ENCODE measurements at regions not wholly inside any gene's neighbourhood (a gene's known extent, or its start where the extent isn't known, plus 50 kb on each side); places are given as distances from the start of the nearest gene placed in this dataset.

- no peak overlapping the region for H3K4me3 ChIP-seq (ENCODE audit: low read length)
- H3K27me3 ChIP-seq (ENCODE audit: control insufficient read depth, insufficient read depth, low read length, poor library complexity, severe bottlenecking), result no peaks in the 10 kb centered on the region
- no peaks in the 10 kb centered on the region for H3K4me1 ChIP-seq (ENCODE audit: control insufficient read depth, insufficient read depth, low read length)
- H3K9me3 Mint-ChIP-seq, result no peaks in the 10 kb centered on the region
- no peak overlapping the region for H3K4me3 Mint-ChIP-seq
- peaks cover 8% of the 10 kb centered on the region for H3K4me1 Mint-ChIP-seq
- H3K27ac ChIP-seq (ENCODE audit: low read depth, low read length), result no peak overlapping the region
- no peak overlapping the region for H3K9ac ChIP-seq (ENCODE audit: extremely low read depth, low read length, poor library complexity, severe bottlenecking)
- DNase-seq, result no peak
- H3K27me3 Mint-ChIP-seq (ENCODE audit: insufficient read depth), result no peaks in the 10 kb centered on the region
- no peaks in the 10 kb centered on the region for H3K9me3 ChIP-seq (ENCODE audit: control insufficient read depth, low read length)
- TF ChIP-seq CTCF (conservative IDR thresholded peaks at IDR 0.05), result no peak
- no peak overlapping the region for H3K27ac Mint-ChIP-seq
- no peaks in the 10 kb centered on the region for H3K36me3 ChIP-seq (ENCODE audit: control insufficient read depth, insufficient read depth, low read length)
- 79% methylated on average over 2 of the region's 2 CpGs; no CpG with 5 or more reads in 1 of the 2 experiments for WGBS, 2 experiments (ENCODE audit: insufficient coverage in 1 of 2, insufficient read length in 1 of 2)
- no peaks in the 10 kb centered on the region for H3K36me3 Mint-ChIP-seq (ENCODE audit: low read depth)
These were observed 113.3 kb upstream of the SERP2 start for GRCh38 chr13:44260336-44260735.

GRCh38 chr13:44263751-44264620, 109.6 kb upstream of the SERP2 start:
- Mint-ChIP-seq H3K4me3 (no peak overlapping the region), H3K36me3 (ENCODE audit: low read depth) (peaks cover 3% of the 10 kb centered on the region), H3K4me1 (peaks cover 14% of the 10 kb centered on the region), H3K27me3 (ENCODE audit: insufficient read depth) (no peaks in the 10 kb centered on the region), H3K27ac (no peak overlapping the region), H3K9me3 (peaks cover 11% of the 10 kb centered on the region)
- TF ChIP-seq CTCF (conservative IDR thresholded peaks at IDR 0.05), result no peak
- Histone ChIP-seq H3K4me3 (ENCODE audit: low read length) (no peak overlapping the region), H3K9ac (ENCODE audit: extremely low read depth, low read length, poor library complexity, severe bottlenecking) (no peak overlapping the region), H3K36me3 (ENCODE audit: control insufficient read depth, insufficient read depth, low read length) (no peaks in the 10 kb centered on the region), H3K9me3 (ENCODE audit: control insufficient read depth, low read length) (peaks cover 10% of the 10 kb centered on the region), H3K27me3 (ENCODE audit: control insufficient read depth, insufficient read depth, low read length, poor library complexity, severe bottlenecking) (no peaks in the 10 kb centered on the region), H3K4me1 (ENCODE audit: control insufficient read depth, insufficient read depth, low read length) (no peaks in the 10 kb centered on the region), H3K27ac (ENCODE audit: low read depth, low read length) (no peak overlapping the region)
- WGBS, 2 experiments (ENCODE audit: insufficient coverage in 1 of 2, insufficient read length in 1 of 2), result 91 to 96% methylated on average over 15 to 20 of the region's 20 CpGs
- no peak for DNase-seq

GRCh38 chr13:44266305-44266704, 107.3 kb upstream of the SERP2 start:
- no peak overlapping the region for H3K27ac Mint-ChIP-seq
- no peak overlapping the region for H3K4me3 Mint-ChIP-seq
- H3K36me3 Mint-ChIP-seq (ENCODE audit: low read depth), result peaks cover 3% of the 10 kb centered on the region
- Histone ChIP-seq H3K9ac (ENCODE audit: extremely low read depth, low read length, poor library complexity, severe bottlenecking) (no peak overlapping the region), H3K36me3 (ENCODE audit: control insufficient read depth, insufficient read depth, low read length) (no peaks in the 10 kb centered on the region), H3K27ac (ENCODE audit: low read depth, low read length) (no peak overlapping the region), H3K4me3 (ENCODE audit: low read length) (no peak overlapping the region), H3K9me3 (ENCODE audit: control insufficient read depth, low read length) (peaks cover 10% of the 10 kb centered on the region), H3K4me1 (ENCODE audit: control insufficient read depth, insufficient read depth, low read length) (no peaks in the 10 kb centered on the region), H3K27me3 (ENCODE audit: control insufficient read depth, insufficient read depth, low read length, poor library complexity, severe bottlenecking) (no peaks in the 10 kb centered on the region)
- H3K4me1 Mint-ChIP-seq, result peaks cover 14% of the 10 kb centered on the region
- peak; percentile 42 for TF ChIP-seq CTCF (conservative IDR thresholded peaks at IDR 0.05)
- peaks cover 11% of the 10 kb centered on the region for H3K9me3 Mint-ChIP-seq
- peak; percentile 83 for DNase-seq
- WGBS, 2 experiments (ENCODE audit: insufficient coverage in 1 of 2, insufficient read length in 1 of 2), result 60 to 66% methylated on average over 2 to 3 of the region's 3 CpGs
- H3K27me3 Mint-ChIP-seq (ENCODE audit: insufficient read depth), result no peaks in the 10 kb centered on the region

Data from endodermal cell (in vitro differentiated cells).